DND-41 (cell line): ENCODE measurements at regions not wholly inside any gene's neighbourhood (a gene's known extent, or its start where the extent isn't known, plus 50 kb on each side); places are given as distances from the start of the nearest gene placed in this dataset.

ENCODE experiments used
- EZH2 ChIP-seq: IDR thresholded peaks from 3 replicates; pipeline ENCODE4 v1.6.1; 2012; ENCODE audit warnings: borderline replicate concordance, low read depth, mild to moderate bottlenecking, moderate library complexity, low read length, inconsistent platforms; ENCODE audit not compliant: severe bottlenecking
- TF ChIP-seq, protein P1 (sequence below): IDR thresholded peaks from 2 replicates; pipeline ENCODE4 v1.5.1; 2012; ENCODE audit warnings: borderline replicate concordance, low read length, moderate library complexity, mild to moderate bottlenecking; ENCODE audit not compliant: poor library complexity, severe bottlenecking; ENCODE audit errors: extremely low read depth

DNA sequence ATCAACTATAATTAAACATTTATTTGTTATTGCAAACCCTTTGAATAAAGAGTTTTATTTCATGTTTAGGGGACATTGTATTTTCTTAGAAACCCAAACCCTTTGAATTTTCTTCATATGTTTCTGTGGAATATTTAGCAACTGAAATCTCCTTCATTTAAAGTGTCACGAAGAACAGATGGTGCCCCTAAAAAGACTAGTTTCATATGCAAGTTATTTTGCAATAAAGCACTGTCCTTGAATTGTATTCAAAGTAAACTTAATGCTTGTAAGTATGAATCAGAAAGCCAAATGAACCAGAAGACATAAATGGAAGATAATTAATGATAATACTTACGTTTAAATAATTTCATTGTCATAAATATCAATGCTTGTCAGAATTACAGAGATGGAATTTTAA is 151.9 kb upstream of the CWC22 start:
- TF ChIP-seq, protein P1, sequence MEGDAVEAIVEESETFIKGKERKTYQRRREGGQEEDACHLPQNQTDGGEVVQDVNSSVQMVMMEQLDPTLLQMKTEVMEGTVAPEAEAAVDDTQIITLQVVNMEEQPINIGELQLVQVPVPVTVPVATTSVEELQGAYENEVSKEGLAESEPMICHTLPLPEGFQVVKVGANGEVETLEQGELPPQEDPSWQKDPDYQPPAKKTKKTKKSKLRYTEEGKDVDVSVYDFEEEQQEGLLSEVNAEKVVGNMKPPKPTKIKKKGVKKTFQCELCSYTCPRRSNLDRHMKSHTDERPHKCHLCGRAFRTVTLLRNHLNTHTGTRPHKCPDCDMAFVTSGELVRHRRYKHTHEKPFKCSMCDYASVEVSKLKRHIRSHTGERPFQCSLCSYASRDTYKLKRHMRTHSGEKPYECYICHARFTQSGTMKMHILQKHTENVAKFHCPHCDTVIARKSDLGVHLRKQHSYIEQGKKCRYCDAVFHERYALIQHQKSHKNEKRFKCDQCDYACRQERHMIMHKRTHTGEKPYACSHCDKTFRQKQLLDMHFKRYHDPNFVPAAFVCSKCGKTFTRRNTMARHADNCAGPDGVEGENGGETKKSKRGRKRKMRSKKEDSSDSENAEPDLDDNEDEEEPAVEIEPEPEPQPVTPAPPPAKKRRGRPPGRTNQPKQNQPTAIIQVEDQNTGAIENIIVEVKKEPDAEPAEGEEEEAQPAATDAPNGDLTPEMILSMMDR: no peak
- no peak for TF ChIP-seq EZH2
